CD14-positive monocyte (primary cell): ENCODE measurements at regions not wholly inside any gene's neighbourhood (a gene's known extent, or its start where the extent isn't known, plus 50 kb on each side); places are given as distances from the start of the nearest gene placed in this dataset.

Experiments
- DNase-seq, 3 donors: peaks; one replicate each; pipeline ENCODE4 v3.0.0-alpha.2; 2011 to 2022
- H2AFZ ChIP-seq: 2 replicates; pipeline ENCODE4 v1.6.0; 2012; ENCODE audit warnings: mild to moderate bottlenecking, low read depth, low read length, inconsistent platforms; ENCODE audit not compliant: insufficient read depth, poor library complexity, severe bottlenecking
- H3K27ac ChIP-seq, 2 donors: 1 replicate in 1 of 2; 2 replicates in 1 of 2; pipeline ENCODE4 v1.5.1; 2012 to 2013; ENCODE audit warnings: low read length in 2 of 2, control low read depth in 1 of 2, inconsistent platforms in 1 of 2, low read depth in 1 of 2, mild to moderate bottlenecking in 1 of 2
- H3K27me3 ChIP-seq, 2 donors: one replicate each; pipeline versions ENCODE4 v1.6.0 to v1.6.1; 2011 to 2013; ENCODE audit warnings: low read length in 2 of 2; ENCODE audit not compliant: control insufficient read depth in 2 of 2, insufficient read depth in 2 of 2
- H3K36me3 ChIP-seq, 2 donors: replicated peaks in 1 of 2; 1 replicate in 1 of 2; 2 replicates in 1 of 2; pipeline versions ENCODE4 v1.5.1 to v1.6.1; 2012 to 2013; ENCODE audit warnings: low read length in 2 of 2, control low read depth in 1 of 2, inconsistent platforms in 1 of 2, mild to moderate bottlenecking in 1 of 2; ENCODE audit not compliant: insufficient read depth in 2 of 2, control insufficient read depth in 1 of 2
- H3K4me1 ChIP-seq, 2 donors: 1 replicate in 1 of 2; 2 replicates in 1 of 2; pipeline versions ENCODE4 v1.5.1 to v1.6.1; 2012 to 2013; ENCODE audit warnings: low read length in 2 of 2, control low read depth in 1 of 2, inconsistent platforms in 1 of 2, mild to moderate bottlenecking in 1 of 2, moderate library complexity in 1 of 2; ENCODE audit not compliant: insufficient read depth in 2 of 2, control insufficient read depth in 1 of 2
- H3K4me2 ChIP-seq: replicated peaks from 2 replicates; pipeline ENCODE3; 2012; ENCODE audit warnings: low read length, moderate library complexity, mild to moderate bottlenecking; ENCODE audit not compliant: poor library complexity, severe bottlenecking; ENCODE audit errors: extremely low read depth
- H3K4me3 ChIP-seq, 3 experiments: fragments of 200-600 bp in 1 of 3; sonication (generic) in 1 of 3; replicated peaks in 1 of 3; 1 replicate in 2 of 3; 2 replicates in 1 of 3; pipeline ENCODE4 v1.5.1; 2011 to 2013; ENCODE audit warnings: low read length in 3 of 3, mild to moderate bottlenecking in 3 of 3, control low read depth in 2 of 3, low read depth in 2 of 3, inconsistent platforms in 1 of 3, moderate library complexity in 1 of 3
- H3K79me2 ChIP-seq: 2 replicates; pipeline ENCODE4 v1.6.0; 2012; ENCODE audit warnings: mild to moderate bottlenecking, control low read depth, inconsistent platforms, low read length, moderate library complexity; ENCODE audit not compliant: insufficient read depth
- H3K9ac ChIP-seq: 2 replicates; pipeline ENCODE4 v1.6.0; 2017; ENCODE audit warnings: low read length, mild to moderate bottlenecking; ENCODE audit not compliant: insufficient read depth, poor library complexity, severe bottlenecking
- H3K9me3 ChIP-seq, 2 donors: replicated peaks in 1 of 2; 1 replicate in 1 of 2; 2 replicates in 1 of 2; pipeline versions ENCODE4 v1.5.1 to v1.6.1; 2012 to 2013; ENCODE audit warnings: low read length in 2 of 2, control low read depth in 1 of 2; ENCODE audit not compliant: control insufficient read depth in 1 of 2, insufficient read depth in 1 of 2
- H4K20me1 ChIP-seq: 2 replicates; pipeline ENCODE4 v1.6.0; 2012; ENCODE audit warnings: mild to moderate bottlenecking, low read length, control low read depth, moderate library complexity; ENCODE audit not compliant: insufficient read depth
- H3K27ac Mint-ChIP-seq, 7 donors: one replicate each; pipeline ENCODE4 v1.8.0; 2020; ENCODE audit warnings: mild to moderate bottlenecking in 7 of 7, mixed read lengths in 7 of 7, moderate library complexity in 6 of 7, inconsistent platforms in 2 of 7
- H3K27me3 Mint-ChIP-seq, 3 donors: one replicate each; pipeline ENCODE4 v1.8.0; 2021 to 2022; ENCODE audit warnings: low read depth in 3 of 3, mild to moderate bottlenecking in 3 of 3, mixed read lengths in 3 of 3, moderate library complexity in 3 of 3, inconsistent platforms in 1 of 3
- H3K36me3 Mint-ChIP-seq, 2 donors: one replicate each; pipeline ENCODE4 v1.8.0; 2020; ENCODE audit warnings: mixed read lengths in 2 of 2, inconsistent platforms in 1 of 2, mild to moderate bottlenecking in 1 of 2
- H3K4me1 Mint-ChIP-seq: one replicate; pipeline ENCODE4 v1.8.0; 2020; ENCODE audit warnings: mild to moderate bottlenecking, mixed read lengths
- H3K4me3 Mint-ChIP-seq, 2 donors: one replicate each; pipeline ENCODE4 v1.8.0; 2020; ENCODE audit warnings: mild to moderate bottlenecking in 2 of 2, mixed read lengths in 2 of 2, moderate library complexity in 1 of 2
- H3K9me3 Mint-ChIP-seq, 7 donors: one replicate each; pipeline ENCODE4 v1.8.0; 2020 to 2022; ENCODE audit warnings: mixed read lengths in 7 of 7, mild to moderate bottlenecking in 6 of 7, moderate library complexity in 6 of 7, inconsistent platforms in 2 of 7
- WGBS: methylation state at CpG from one replicate; pipeline ENCODE4 v1.1.5; 2013; ENCODE audit warnings: missing lambda C conversion rate; ENCODE audit not compliant: insufficient coverage; 5-methylcytosine and 5-hydroxymethylcytosine counted together
- intact Hi-C, 2 donors: fragments of 100-400 bp; cut with micrococcal nuclease; formaldehyde crosslinking; loops; one replicate each; pipeline versions ENCODE4 v1.15.0 to v1.15.1; 2023
- TF ChIP-seq, protein P1 (sequence below): fragments of 200-600 bp; IDR thresholded peaks from one replicate; pipeline ENCODE4 v1.8.0; 2022; ENCODE audit warnings: antibody characterized with exemption, mild to moderate bottlenecking

DNA sequence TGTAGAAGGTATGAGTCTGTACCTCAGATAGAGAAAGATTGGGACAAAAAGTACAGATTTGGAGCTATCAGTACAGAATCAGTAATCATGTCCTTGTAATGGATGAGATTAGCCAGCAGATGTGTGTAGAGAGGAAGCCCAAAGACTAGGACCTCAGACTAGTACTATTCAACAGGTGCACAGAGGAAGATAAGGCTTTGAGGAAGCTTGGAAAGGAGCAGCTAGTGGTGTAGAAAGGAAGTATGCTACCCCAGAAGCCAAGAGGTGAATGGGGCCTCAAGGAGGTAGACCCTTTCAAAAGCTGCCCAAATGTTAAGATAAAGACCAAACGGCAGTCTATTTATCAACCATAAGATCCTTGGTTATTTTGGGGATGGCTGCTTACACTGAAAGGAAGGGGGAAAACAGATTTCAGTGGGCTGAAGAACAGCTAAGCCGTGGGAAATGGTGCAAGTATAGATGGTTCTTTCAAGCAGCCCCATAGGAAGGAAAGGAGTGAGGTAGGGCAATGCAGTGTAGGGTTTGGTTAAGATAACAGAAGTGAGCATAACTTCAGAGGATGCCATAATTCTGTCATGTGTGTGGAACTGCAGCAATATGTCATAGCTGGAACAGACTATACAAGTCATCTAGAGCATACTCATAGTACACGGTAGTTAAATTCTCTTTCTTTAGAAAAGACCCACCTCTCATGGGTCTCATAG lies 221.7 kb downstream of the HHIPL2 start:
- WGBS, result 0% methylated on average over 1 of the region's 3 CpGs

DNA sequence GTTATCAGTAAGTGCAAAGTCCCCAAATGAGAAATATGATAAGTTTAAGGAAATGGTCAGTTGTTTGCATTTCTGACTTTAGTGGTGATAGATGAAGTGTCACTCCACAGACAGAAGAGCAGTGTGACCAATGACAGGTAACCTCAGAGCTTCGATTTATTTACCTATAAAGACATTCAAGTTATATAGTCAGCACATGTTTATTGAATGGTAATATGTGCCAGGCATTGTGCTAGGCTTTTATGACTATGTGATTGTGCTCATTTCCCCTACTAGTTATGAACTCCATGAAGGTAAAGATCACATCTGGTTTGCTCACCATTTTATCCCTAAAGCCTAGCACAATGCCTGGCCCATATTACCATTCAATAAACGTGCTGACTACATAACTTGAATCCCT lies 222.4 kb downstream of the HHIPL2 start:
- peaks cover 0 to 2% (median 0%) of the 10 kb centered on the region in 7 donors for H3K9me3 Mint-ChIP-seq
- Histone ChIP-seq H3K4me3 (no peak overlapping the region), H3K27me3 (no peaks in the 10 kb centered on the region), H3K9me3 (no peaks in the 10 kb centered on the region), H3K79me2 (no peaks in the 10 kb centered on the region), H3K4me2 (no peak overlapping the region), H3K9ac (no peak overlapping the region), H3K4me1 (no peaks in the 10 kb centered on the region), H4K20me1 (no peaks in the 10 kb centered on the region), H3K27ac (no peak overlapping the region), H2AFZ (no peak overlapping the region), H3K36me3 (no peaks in the 10 kb centered on the region)
- H3K27ac Mint-ChIP-seq, result no peak overlapping the region
- H3K4me1 Mint-ChIP-seq, result no peaks in the 10 kb centered on the region
- TF ChIP-seq, protein P1, sequence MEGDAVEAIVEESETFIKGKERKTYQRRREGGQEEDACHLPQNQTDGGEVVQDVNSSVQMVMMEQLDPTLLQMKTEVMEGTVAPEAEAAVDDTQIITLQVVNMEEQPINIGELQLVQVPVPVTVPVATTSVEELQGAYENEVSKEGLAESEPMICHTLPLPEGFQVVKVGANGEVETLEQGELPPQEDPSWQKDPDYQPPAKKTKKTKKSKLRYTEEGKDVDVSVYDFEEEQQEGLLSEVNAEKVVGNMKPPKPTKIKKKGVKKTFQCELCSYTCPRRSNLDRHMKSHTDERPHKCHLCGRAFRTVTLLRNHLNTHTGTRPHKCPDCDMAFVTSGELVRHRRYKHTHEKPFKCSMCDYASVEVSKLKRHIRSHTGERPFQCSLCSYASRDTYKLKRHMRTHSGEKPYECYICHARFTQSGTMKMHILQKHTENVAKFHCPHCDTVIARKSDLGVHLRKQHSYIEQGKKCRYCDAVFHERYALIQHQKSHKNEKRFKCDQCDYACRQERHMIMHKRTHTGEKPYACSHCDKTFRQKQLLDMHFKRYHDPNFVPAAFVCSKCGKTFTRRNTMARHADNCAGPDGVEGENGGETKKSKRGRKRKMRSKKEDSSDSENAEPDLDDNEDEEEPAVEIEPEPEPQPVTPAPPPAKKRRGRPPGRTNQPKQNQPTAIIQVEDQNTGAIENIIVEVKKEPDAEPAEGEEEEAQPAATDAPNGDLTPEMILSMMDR, result no peak
- DNase-seq, result no peak
- intact Hi-C loops, result no loop called here
- no peaks in the 10 kb centered on the region for H3K36me3 Mint-ChIP-seq
- H3K4me3 Mint-ChIP-seq, result no peak overlapping the region
- peaks cover 0 to 3% (median 0%) of the 10 kb centered on the region in 3 donors for H3K27me3 Mint-ChIP-seq
- WGBS, result no CpG with 5 or more reads among the region's 2 CpGs

More for the DNA sequence above, 221.7 kb downstream of the HHIPL2 start:
- Histone ChIP-seq H3K4me3 (no peak overlapping the region), H3K79me2 (no peaks in the 10 kb centered on the region), H3K9me3 (no peaks in the 10 kb centered on the region), H3K4me1 (no peaks in the 10 kb centered on the region), H3K9ac (no peak overlapping the region), H3K27me3 (no peaks in the 10 kb centered on the region), H3K4me2 (no peak overlapping the region), H2AFZ (no peak overlapping the region), H3K27ac (no peak overlapping the region), H4K20me1 (no peaks in the 10 kb centered on the region), H3K36me3 (no peaks in the 10 kb centered on the region)
- H3K4me1 Mint-ChIP-seq, result no peaks in the 10 kb centered on the region
- H3K27ac Mint-ChIP-seq, result no peak overlapping the region
- H3K27me3 Mint-ChIP-seq, result peaks cover 0 to 3% (median 0%) of the 10 kb centered on the region in 3 donors
- intact Hi-C loops, result no loop called here
- no peak for DNase-seq
- peaks cover 0 to 2% (median 0%) of the 10 kb centered on the region in 7 donors for H3K9me3 Mint-ChIP-seq
- H3K4me3 Mint-ChIP-seq, result no peak overlapping the region
- no peaks in the 10 kb centered on the region for H3K36me3 Mint-ChIP-seq
- TF ChIP-seq, protein P1, result no peak
